HG03571 (cell line): ENCODE measurements at regions not wholly inside any gene's neighbourhood (a gene's known extent, or its start where the extent isn't known, plus 50 kb on each side); places are given as distances from the start of the nearest gene placed in this dataset.

Source experiments
- ATAC-seq: cut with Tn5 transposase; IDR thresholded peaks from one replicate; pipeline ENCODE4 v1.9.1; 2021; ENCODE audit not compliant: unreplicated experiment

DNA sequence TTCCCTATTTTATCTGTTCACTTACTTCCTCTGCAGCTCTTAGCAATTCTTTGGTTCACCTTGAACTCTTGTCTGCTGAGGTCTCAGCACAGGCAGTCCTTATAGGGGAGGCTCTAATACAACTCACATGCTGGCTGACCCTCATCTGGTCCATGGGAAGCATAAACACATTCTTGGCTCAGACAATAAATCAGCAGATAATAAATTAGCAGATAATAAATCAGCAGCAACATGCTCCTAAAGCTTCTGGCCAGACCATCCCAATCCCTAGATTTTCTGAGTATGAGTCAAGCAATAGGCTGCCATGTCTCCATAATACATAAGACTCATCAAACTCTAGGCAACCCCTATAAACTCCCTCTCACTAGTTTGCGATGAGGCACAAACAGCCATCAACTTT, 208.6 kb upstream of the STEAP4 start:
- ATAC-seq: no peak

DNA sequence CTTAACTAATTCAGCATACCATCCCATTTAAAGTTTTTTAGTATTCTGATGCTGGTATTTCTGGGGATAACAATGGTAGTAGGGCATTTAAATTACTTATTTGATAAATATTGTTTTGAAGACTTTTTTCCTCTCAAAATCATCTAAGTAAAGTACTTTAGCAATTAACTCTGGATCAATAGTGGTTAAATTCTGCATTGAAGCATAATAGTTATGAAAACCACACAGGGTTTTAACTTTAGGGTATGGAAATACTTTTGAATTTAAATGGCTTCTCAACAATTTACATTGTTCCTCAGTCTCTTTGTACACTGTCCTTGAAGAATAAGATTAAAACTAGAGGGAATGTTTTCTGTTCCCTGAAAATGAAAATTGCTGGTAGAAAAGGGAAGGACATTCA, 202.6 kb upstream of the STEAP4 start:
- ATAC-seq: no peak

DNA sequence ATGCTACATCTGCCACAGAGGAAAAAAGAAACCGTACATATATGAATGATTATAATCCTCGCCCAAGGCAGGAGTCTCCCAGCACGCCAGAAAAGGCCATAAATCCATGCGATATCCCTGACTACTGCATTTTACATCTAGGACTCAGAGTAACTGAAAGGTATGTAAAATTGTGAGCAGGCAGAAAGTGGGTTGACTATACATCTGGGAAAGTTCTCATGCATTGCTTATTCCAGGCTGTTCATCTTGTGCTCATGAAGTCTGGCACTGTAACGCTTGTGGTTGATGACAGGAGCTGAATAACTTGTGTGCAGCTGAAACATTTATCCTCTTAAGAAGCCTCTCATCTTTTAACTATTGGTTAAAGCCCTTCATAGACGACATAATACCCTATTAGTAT, 193.4 kb upstream of the STEAP4 start:
- no peak for ATAC-seq

DNA sequence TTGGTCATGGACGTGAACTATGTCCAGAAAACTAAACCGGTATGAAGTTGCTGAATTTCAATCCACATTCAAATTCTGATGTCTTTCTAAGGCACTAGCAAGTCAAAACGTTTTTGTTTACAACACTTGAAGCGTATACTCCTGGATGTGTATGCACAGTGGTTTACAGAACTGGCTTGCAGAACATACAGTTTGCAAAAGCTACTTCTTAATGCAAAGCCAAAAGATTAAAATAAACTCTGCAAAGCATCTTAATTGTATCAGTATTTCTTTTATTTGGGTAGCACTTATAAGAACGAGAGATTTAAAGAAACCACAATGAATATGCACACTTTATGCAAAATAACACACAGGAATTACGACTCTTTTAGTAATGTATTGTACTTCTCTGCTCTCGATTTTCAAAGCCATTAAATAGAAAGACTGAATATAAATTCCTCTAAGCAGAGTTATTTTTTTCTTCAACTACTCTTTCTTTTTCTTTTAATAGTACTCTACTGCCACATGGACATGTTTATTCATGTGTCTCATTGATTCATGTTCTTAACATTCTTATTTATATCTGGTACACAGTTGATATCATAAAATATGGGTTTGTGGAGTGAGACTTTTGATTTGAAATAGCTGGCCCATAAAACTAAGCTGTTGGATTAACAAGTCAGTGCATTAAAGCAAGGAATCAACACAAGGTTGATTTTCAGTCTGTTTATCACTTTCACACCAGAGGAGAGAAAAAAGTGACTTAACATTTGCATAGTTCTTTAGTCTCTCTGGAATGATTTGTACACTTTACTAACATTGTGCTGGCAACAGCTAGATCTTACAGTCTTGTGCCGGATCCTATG, 189.4 kb upstream of the STEAP4 start:
- ATAC-seq: no peak

DNA sequence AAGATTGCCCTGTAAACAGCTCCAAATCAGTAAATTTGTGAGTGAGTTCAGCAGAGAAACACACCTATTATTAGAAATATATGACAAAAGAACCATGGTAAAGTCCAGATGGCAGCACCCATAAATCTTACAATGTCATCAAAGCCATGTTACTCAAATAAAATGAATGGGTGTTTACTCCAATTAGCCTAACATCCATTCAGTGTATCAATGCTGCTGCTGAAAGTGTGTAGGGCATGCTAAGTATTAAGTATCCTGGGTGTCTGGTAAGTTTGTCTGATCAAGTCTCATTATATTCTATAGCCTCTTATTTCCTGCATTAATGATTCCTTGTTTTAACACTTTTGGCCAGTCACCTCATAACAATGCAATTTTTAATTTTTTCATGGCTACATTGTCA, 185.5 kb upstream of the STEAP4 start:
- ATAC-seq: no peak

DNA sequence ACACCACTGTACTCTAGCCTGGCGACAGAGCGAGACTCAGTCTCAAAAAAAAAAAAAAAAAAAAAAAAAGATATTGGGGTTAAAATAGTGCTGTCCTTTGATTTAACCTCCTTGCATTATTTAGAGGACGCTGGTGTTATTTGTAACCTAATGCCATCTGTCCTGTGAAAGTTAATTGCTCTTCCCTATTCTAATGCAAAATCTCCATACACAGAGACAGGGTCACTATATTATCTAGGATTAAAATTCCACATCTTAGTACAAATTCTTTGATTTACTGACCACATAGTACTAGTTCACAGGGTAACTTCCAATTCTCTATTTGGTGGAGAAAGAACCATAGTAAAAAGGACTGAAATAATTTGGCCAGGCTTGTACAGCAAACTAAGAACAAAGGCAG, 184.2 kb upstream of the STEAP4 start:
- no peak for ATAC-seq

DNA sequence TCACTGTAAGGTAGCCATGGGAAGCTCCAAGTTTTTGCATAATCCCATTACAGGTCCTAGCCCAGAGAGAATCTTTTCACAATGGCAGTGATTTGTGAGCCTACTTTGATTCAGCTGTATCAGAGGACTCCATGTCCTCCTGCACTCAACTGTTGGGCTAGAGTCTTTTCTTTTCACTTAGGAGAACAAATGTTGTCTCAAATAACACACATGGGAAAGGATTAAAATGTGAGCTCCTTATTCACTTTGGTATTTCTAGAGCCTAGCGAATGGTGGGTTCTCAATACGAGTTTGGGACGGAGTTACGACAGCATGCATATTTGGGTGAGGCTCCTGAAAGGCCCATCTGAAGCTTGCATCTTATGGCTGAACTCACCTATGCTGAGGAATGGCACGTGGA, 183.5 kb upstream of the STEAP4 start:
- no peak for ATAC-seq

DNA sequence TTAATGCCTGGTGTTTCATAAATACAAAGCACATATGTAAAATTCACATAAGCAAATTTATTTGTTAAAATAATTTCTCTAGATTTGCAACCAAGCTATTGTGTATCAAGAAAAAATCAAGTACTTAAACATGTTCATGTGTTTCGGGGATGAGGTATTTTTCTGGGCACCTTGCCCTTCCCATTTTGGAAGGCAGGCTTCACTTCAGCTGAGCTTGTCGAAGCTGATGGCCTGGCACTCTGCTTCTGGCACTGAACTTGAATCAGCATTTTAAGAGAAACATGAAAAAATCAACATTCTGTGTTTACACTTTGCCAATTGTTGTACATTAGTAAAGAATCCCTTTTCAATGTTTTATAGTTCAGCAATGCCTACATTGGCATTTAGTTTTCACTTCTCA, 179.1 kb upstream of the STEAP4 start:
- ATAC-seq: no peak

DNA sequence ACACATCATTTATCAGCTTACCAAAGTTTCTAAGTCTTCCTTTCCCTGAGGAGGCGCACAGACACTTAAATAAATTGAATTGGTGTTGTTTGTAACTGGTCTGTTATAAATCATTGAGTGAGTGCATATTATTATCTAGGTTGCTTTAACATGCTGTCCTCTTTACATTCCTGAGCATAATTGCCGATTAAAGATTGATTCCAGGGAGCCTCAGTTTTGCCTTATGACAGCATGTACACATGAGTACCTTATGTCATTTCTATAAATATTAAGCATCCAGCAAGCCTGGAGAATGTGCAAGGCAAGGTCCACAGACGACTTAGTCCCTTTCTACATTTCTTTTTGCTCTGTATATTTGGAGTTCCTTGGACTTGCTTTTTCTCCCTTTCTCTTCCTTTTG, 177.9 kb upstream of the STEAP4 start:
- ATAC-seq: no peak

DNA sequence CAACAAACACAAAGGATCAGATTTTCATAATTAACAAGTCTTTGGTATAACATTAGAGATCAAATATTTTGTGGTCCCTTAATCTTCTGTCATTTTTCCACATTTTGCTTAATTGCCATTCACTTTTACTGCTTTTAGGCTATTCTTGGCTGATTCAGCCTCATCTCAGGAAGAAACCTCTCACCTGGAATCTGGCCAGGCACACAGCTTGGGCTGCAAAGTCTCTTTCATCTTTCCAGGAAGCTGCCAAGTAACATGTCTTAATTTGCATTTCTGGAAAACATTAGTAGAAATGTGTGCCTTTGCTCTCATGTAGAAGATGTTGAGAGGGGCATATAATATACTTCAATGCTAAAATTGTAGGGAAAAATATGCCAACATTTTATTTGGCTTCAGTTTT, 174.2 kb upstream of the STEAP4 start:
- no peak for ATAC-seq

DNA sequence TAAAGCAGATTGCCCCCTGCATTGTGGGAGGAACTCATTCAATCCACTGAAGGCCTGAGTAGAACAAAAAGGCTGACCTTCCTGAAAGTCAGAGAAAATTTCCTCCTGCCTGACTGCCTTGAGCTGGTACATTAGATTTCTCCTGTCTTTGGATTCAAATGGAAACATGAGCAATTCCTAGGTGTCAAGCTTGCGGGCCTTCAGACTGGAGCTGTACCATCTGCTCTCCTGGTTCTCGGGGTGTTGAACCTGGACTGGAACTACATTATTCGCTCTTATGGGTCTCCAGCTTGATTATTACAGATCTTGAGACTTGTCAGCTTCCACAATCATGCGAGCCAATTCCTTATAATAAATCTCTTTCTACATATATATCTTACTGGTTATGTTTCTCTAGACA, 173.6 kb upstream of the STEAP4 start:
- ATAC-seq: no peak

DNA sequence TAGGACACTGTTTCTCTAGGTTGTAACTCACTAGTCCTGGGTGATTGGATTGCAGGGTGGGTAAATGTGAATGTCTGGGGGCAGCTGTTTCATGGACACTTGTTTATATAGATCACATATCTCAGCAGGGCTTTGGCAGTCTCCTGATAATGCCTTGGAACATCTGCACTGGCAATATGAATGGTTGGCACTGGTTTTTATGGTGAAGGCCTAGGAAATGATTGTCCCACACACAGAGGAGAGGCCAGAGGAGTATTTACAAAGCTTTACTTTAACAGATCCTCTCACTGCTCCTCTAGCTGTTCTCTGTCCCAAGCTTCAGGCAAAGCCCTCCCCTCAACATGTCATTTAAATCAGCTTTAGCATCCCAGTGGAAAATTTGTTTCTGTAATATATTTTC, 171.3 kb upstream of the STEAP4 start:
- no peak for ATAC-seq

DNA sequence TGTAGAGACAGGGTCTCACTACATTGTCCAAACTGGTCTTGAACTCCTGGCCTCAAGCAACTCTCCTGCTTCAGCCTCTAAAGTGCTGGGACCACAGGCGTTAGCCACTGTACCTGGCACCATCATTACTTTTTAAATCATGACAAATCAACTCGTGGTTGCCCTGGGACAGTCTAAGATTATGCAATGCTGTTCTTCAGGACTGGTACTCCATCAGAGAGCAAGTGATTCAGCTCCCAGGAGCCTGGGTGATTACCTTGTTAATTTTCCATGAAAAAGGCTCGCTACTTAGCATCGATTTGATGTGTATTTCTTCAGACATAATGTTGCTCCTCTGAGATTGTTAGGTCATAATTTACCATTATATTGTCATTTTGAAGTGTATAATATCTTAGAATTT, 158.9 kb upstream of the STEAP4 start:
- no peak for ATAC-seq

DNA sequence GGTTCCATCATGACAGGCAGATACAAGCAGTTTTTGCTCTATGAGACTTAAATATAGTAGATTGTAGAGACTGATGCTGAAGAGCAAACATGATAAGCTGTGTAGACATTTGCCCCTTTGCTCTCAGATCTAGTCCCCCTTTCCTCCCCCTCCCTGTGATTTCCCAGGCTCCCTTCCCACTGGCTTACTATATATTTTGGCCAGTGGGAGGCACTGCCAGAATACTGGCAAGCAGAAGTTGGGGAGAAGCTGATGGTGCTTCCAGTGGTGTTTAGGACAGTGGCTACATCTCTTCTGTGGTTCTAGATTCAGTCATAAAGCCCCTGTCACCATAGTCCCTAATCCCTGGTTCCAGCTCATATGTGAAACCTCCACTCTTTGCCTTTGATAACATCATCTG, 156.1 kb upstream of the STEAP4 start:
- ATAC-seq: no peak

DNA sequence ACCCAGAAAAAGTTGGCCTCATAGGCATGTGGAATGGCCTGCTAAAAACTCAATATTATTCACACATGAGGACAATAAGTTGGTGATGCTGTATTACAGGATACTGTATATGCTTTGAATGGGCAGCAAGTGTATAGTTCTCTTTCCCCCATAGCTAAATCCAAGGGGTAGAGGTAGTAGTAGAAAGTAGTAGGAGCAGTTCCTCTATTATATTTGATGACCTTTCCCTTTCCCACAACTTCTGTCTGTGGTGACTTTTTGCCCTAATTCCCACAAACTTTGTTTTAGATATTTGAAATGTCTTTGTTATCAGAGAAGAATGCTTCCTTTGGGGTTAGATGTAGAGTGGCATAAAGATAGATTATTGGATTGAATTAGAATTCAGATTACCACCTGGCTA, 154.0 kb upstream of the STEAP4 start:
- no peak for ATAC-seq

DNA sequence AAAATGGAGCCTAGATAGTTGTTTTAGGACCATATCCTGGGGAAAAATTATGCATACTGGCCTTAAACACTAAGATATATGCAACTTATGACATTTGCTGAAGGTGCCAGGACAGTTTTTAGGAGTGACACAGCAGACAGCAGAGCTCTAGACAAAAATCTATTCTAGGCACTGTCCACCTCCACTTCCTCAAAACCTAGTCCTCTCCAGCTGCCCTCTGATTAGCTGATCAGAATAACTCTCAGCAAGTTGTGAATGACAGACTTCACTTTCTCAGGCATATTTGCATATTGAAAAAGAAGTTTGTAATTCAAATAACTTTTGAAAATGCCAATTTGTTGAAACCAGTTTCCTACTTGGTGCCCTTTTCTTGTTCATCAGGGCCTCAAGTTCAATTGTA, 152.3 kb upstream of the STEAP4 start:
- no peak for ATAC-seq

DNA sequence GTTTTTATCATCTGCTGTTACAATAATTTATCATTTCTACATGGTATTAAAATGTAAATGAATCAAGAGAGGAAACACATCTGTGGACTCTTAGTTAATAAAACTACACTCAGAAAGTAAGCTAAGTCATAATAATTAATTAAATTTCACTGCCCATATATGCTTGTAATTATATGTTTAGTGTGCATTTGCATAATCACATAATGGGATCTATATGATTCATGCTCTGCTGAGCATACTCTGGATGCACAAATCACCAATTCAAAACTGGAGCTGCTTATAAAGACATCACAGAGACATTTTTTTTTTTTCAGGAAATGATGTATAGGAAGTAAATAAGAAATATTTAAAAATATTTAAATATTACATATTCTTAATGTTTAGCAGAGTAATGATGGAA, 151.6 kb upstream of the STEAP4 start:
- no peak for ATAC-seq

DNA sequence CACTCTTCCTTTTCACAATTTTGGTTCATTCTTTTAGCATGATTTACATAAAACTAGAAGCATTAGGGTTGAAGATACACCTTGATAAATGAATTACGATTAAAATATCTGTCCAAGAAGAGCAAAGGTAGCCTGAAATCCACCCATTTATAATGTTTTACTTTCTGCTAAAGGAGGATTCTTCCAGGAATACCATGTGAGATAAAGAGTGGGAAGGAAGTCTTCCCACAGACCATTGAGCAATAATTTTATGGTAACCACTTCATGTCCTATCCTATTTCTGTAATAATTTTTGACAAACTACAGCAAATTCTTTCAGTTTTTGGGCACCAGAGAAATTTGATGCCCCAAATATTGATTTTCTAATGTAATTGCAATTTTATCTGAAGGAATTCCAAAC, 150.6 kb upstream of the STEAP4 start:
- no peak for ATAC-seq

DNA sequence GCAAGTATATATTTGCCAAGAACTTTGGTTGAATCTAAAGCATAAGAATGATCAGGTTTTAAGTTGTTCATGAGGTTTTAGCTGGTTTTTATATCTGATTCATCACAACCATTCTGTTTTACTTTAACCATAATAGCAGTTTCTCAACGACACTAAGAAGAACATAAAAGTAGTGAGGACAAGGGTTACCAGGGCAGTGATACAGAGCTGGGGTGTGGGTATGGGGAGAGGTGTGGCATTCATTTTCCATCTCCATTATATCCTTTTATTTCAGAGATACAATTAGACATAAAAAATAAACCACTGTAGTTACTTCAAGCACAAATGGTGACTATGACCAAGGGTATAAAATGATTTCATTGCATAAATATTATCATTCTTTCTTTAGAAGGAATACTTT, 149.8 kb upstream of the STEAP4 start:
- ATAC-seq: no peak

DNA sequence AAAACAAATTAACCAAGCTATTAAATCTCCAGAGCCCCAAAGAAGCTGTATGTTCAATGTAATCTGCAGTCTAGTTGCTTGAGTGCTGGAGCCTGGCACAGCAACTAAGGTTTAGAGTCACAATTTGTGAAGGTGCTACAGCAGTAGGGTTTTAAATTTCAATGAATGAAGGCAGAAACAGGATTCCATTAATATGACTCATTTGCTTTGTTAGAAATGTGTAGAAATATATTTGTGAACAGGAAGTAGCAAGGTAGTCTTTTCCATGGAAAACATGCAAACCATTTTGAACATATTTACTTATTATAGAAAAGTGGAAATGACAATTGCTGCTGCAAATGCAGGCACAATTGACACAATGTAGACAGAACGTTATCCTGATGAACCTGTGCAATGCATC, 149.0 kb upstream of the STEAP4 start:
- no peak for ATAC-seq

DNA sequence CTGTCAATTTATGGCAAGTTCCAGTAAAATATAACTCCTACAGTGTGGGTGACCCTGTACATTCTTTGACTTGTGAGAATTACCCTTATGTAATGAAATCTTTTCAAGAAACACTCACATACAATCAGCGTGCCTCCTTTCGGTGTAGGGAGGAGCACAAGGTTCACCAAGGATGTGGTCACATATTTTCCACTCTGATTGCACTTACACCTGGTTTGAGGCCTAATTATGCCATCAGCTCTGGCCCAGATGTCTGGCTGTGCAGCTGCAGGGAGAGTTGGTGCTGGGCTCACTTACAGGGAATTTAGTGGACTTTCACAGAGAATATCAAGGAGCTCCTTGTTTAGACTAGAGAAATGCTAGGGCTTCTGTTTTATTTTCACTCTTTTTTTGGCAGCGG, 146.0 kb upstream of the STEAP4 start:
- no peak for ATAC-seq

DNA sequence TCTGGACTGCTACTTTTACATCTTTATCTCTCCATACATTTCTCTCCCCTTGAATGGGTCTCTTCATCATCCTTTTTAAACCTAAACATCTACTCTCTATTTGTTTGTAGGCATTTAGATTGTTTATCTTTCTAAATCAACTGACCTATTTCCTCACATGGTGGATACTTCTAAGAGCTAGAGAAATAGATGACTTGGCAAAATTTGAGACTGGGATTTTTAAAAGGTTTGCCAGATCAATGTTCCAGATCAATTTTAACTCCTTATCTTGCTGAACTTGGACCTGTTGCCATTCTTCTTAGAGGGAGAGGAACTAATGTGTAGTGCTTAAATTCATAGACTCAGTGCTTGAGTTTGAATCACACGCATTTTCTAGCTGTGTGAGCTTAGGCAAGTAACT, 144.2 kb upstream of the STEAP4 start:
- no peak for ATAC-seq

DNA sequence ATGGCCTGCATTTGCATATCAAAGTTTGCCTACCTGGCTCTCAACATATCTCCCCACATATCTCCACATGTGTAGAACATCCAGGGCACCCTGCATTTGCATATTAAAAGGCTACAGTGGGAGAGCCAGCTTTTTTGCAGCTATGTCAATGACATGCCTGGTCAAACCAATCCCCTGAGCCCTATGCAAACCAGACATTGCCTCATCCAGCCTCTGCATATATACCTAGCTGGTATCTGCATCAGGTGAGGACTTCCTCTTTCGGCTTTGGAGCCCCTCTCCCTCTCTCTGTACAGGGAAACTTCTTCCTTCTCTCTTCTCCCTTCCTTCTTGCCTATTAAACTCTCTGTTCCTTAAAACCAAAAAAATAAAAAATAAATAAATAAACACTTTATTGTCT, 142.7 kb upstream of the STEAP4 start:
- no peak for ATAC-seq
